ENCODE measurements at regions not wholly inside any gene's neighbourhood (a gene's known extent, or its start where the extent isn't known, plus 50 kb on each side); places are given as distances from the start of the nearest gene placed in this dataset.
"Not testable (repeated sequence)": the region's sequence is repeated elsewhere in the genome, so short reads cannot be mapped to it uniquely, and the experiment has no call there.

DNA sequence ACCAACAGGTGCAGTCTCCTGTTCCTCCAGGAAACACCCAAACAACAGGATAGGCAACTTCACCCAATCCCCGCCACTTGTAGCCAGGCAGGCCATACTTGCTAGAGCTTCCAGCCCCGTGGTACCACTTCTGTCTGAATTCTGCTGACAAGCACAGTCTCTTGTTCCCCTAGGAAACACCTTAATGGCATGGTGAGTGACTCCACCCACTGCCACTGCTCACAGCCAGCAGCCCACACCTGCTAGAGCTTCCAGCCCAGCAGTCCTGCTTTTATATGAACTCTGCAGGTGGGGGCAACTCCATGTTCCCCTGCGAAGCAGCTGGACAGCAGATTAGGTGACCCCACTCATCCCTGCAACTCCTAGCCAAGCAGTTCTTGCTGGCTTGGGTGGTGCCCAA is 52.6 kb upstream of the COBL start:
- H3K4me3 ChIP-seq (ENCODE audit: low read depth in 1 of 3, low read length in 3 of 3); H3K36me3 ChIP-seq (ENCODE audit: control insufficient read depth in 3 of 3, insufficient read depth in 2 of 3, low read depth in 1 of 3, low read length in 3 of 3); FAIRE-seq; H3K27me3 ChIP-seq (ENCODE audit: control insufficient read depth in 3 of 3, insufficient read depth in 3 of 3, low read length in 3 of 3); H3K9me3 ChIP-seq (ENCODE audit: control insufficient read depth in 2 of 2, insufficient read depth in 1 of 2, low read depth in 1 of 2, low read length in 1 of 2); DNase-seq; H3K4me1 ChIP-seq (ENCODE audit: control insufficient read depth in 3 of 3, insufficient read depth in 2 of 3, low read depth in 1 of 3, low read length in 2 of 3); H3K27ac ChIP-seq (ENCODE audit: low read depth in 1 of 3, low read length in 2 of 3): not testable (repeated sequence)
- 24 to 58% (median 49%) methylated on average over 3 of the region's 3 CpGs for WGBS, 3 donors

GRCh38 chr7:51368334-51368733 is 51.7 kb upstream of the COBL start:
- no peak overlapping the region for H3K27ac ChIP-seq (ENCODE audit: low read depth in 1 of 3, low read length in 2 of 3)
- peaks cover 0 to 3% (median 0%) of the 10 kb centered on the region in 3 donors for H3K4me1 ChIP-seq (ENCODE audit: control insufficient read depth in 3 of 3, insufficient read depth in 2 of 3, low read depth in 1 of 3, low read length in 2 of 3)
- DNase-seq (no peak), FAIRE-seq (no peak)
- WGBS, 3 donors: 53 to 79% (median 72%) methylated on average over 1 of the region's 1 CpG
- no peaks in the 10 kb centered on the region for H3K9me3 ChIP-seq (ENCODE audit: control insufficient read depth in 2 of 2, insufficient read depth in 1 of 2, low read depth in 1 of 2, low read length in 1 of 2)
- H3K27me3 ChIP-seq (ENCODE audit: control insufficient read depth in 3 of 3, insufficient read depth in 3 of 3, low read length in 3 of 3): no peaks in the 10 kb centered on the region
- no peak overlapping the region for H3K4me3 ChIP-seq (ENCODE audit: low read depth in 1 of 3, low read length in 3 of 3)
- no peaks in the 10 kb centered on the region for H3K36me3 ChIP-seq (ENCODE audit: control insufficient read depth in 3 of 3, insufficient read depth in 2 of 3, low read depth in 1 of 3, low read length in 3 of 3)

DNA sequence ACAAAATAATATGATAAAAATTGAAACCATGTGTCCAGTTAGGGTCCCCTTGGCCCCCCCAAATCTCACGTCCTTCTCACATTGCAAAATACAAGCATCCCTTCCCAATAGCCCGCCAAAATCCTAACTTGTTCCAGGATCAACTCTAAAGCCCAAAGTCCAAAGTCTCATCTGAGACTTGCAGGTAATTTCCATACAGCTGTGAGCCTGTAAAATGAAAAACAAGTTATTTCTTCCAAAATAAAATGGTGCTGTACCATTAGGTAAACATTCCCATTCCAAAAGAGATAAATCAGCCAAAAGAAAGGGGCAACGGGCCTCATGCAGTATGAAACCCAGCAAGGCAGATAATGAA is 51.0 kb upstream of the COBL start:
- Histone ChIP-seq H3K4me1 (ENCODE audit: control insufficient read depth in 3 of 3, insufficient read depth in 2 of 3, low read depth in 1 of 3, low read length in 2 of 3) (peaks cover 0 to 3% (median 0%) of the 10 kb centered on the region in 3 donors), H3K27ac (ENCODE audit: low read depth in 1 of 3, low read length in 2 of 3) (no peak overlapping the region), H3K27me3 (ENCODE audit: control insufficient read depth in 3 of 3, insufficient read depth in 3 of 3, low read length in 3 of 3) (no peaks in the 10 kb centered on the region), H3K4me3 (ENCODE audit: low read depth in 1 of 3, low read length in 3 of 3) (no peak overlapping the region), H3K36me3 (ENCODE audit: control insufficient read depth in 3 of 3, insufficient read depth in 2 of 3, low read depth in 1 of 3, low read length in 3 of 3) (no peaks in the 10 kb centered on the region), H3K9me3 (ENCODE audit: control insufficient read depth in 2 of 2, insufficient read depth in 1 of 2, low read depth in 1 of 2, low read length in 1 of 2) (no peaks in the 10 kb centered on the region)
- FAIRE-seq: no peak
- WGBS, 3 donors: 7 to 45% (median 21%) methylated on average over 3 of the region's 3 CpGs
- DNase-seq: peak in 1 of 2 donors; percentile 22

GRCh38 chr7:51366930-51367613 is 50.5 kb upstream of the COBL start:
- WGBS, 3 donors: 27 to 33% (median 28%) methylated on average over 6 of the region's 6 CpGs
- H3K27me3 ChIP-seq (ENCODE audit: control insufficient read depth in 3 of 3, insufficient read depth in 3 of 3, low read length in 3 of 3): no peaks in the 10 kb centered on the region
- no peaks in the 10 kb centered on the region for H3K36me3 ChIP-seq (ENCODE audit: control insufficient read depth in 3 of 3, insufficient read depth in 2 of 3, low read depth in 1 of 3, low read length in 3 of 3)
- DNase-seq: peak; percentile 71 to 77
- no peak overlapping the region for H3K27ac ChIP-seq (ENCODE audit: low read depth in 1 of 3, low read length in 2 of 3)
- no peaks in the 10 kb centered on the region for H3K9me3 ChIP-seq (ENCODE audit: control insufficient read depth in 2 of 2, insufficient read depth in 1 of 2, low read depth in 1 of 2, low read length in 1 of 2)
- no peak for FAIRE-seq
- H3K4me1 ChIP-seq (ENCODE audit: control insufficient read depth in 3 of 3, insufficient read depth in 2 of 3, low read depth in 1 of 3, low read length in 2 of 3): peaks cover 0 to 3% (median 0%) of the 10 kb centered on the region in 3 donors
- H3K4me3 ChIP-seq (ENCODE audit: low read depth in 1 of 3, low read length in 3 of 3): no peak overlapping the region
